ENCODE measurements at regions not wholly inside any gene's neighbourhood (a gene's known extent, or its start where the extent isn't known, plus 50 kb on each side); places are given as distances from the start of the nearest gene placed in this dataset.

DNA sequence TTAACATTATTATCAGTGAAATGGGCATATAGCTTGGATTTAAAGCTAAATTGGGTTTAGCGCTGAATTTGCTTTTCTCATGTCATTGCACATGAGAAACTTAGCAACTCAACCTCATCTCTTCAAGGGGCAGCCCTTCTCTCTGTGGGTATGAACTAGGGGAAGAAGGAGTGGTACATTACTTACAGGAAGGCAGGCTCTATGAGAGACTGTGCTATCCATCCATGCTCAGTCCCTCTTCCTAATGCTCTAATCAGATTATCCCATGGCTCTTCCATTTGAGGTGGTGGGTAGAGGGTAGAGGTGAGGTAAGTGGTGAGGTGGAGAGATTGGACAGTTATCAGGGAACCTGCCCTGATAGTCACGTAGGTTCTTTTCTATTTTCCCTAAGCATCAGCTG is 343.7 kb upstream of the NOVA1 start:
- H3K27me3 Mint-ChIP-seq: no peaks in the 10 kb centered on the region
- WGBS (ENCODE audit: insufficient coverage): 88% methylated on average over 1 of the region's 2 CpGs
- no peaks in the 10 kb centered on the region for H3K9me3 ChIP-seq (ENCODE audit: control extremely low read depth in 1 of 3, control insufficient read depth in 2 of 3, insufficient read depth in 1 of 3, low read length in 2 of 3)

DNA sequence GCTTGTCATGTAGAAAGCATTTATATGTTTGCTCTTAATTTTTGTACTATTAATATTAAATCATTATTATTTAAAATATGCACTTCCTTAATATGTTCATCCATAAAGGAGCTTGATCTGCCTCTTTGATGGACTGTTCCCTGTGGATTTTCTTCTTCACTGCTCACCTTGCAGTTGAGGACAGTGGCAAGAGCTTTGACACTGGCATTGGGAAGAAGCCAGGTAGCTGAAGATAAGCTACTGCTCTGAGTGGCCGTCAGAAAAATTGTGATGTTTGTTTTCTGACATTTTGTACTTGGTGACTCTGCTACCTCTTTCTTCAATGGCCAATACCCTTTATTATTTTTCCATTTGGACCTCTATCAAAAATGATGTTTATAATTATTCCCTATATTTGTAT is 349.4 kb upstream of the NOVA1 start:
- POLR2A ChIA-PET: no interaction called here
- Histone ChIP-seq H2AFZ (ENCODE audit: insufficient read depth, low read depth, low read length, poor library complexity, severe bottlenecking) (no peak overlapping the region), H3K4me2 (replicated peaks; ENCODE audit: low read depth, low read length, poor library complexity, severe bottlenecking) (no peak overlapping the region), H3K4me1 (ENCODE audit: control insufficient read depth in 2 of 2, insufficient read depth in 2 of 2, low read length in 2 of 2) (no peaks in the 10 kb centered on the region), H3K4me3 (ENCODE audit: control extremely low read depth in 1 of 5, extremely low read depth in 1 of 5, insufficient read depth in 1 of 5, low read depth in 2 of 5, low read length in 4 of 5) (no peak overlapping the region), H3K9me3 (ENCODE audit: control extremely low read depth in 1 of 3, control insufficient read depth in 2 of 3, insufficient read depth in 1 of 3, low read length in 2 of 3) (peaks cover 0 to 1% (median 0%) of the 10 kb centered on the region in 3 donors), H3K79me2 (ENCODE audit: control insufficient read depth, insufficient read depth, low read length) (no peaks in the 10 kb centered on the region), H3K36me3 (replicated peaks in 1 of 2; ENCODE audit: control extremely low read depth in 1 of 2, control insufficient read depth in 1 of 2, extremely low read depth in 1 of 2, insufficient read depth in 2 of 2, low read length in 1 of 2) (no peaks in the 10 kb centered on the region), H4K20me1 (ENCODE audit: control insufficient read depth, insufficient read depth, low read length, poor library complexity, severe bottlenecking) (no peaks in the 10 kb centered on the region), H3K9ac (ENCODE audit: low read length) (no peak overlapping the region), H3K27me3 (replicated peaks in 1 of 4; ENCODE audit: control extremely low read depth in 1 of 4, control insufficient read depth in 3 of 4, insufficient read depth in 4 of 4, low read length in 3 of 4) (no peaks in the 10 kb centered on the region), H3K27ac (ENCODE audit: low read length in 2 of 2) (no peak overlapping the region)
- CTCF ChIA-PET: no interaction called here
- DNase-seq (no peak), ATAC-seq (ENCODE audit: low read depth) (no peak)
- H3K9me3 Mint-ChIP-seq (ENCODE audit: insufficient read depth): no peaks in the 10 kb centered on the region
- no peaks in the 10 kb centered on the region for H3K4me1 Mint-ChIP-seq
- H3K4me3 Mint-ChIP-seq: no peak overlapping the region
- no peaks in the 10 kb centered on the region for H3K27me3 Mint-ChIP-seq
- WGBS (ENCODE audit: insufficient coverage): no CpG with 5 or more reads among the region's 1 CpG
- H3K27ac Mint-ChIP-seq: no peak overlapping the region
- TF ChIP-seq, protein P1, sequence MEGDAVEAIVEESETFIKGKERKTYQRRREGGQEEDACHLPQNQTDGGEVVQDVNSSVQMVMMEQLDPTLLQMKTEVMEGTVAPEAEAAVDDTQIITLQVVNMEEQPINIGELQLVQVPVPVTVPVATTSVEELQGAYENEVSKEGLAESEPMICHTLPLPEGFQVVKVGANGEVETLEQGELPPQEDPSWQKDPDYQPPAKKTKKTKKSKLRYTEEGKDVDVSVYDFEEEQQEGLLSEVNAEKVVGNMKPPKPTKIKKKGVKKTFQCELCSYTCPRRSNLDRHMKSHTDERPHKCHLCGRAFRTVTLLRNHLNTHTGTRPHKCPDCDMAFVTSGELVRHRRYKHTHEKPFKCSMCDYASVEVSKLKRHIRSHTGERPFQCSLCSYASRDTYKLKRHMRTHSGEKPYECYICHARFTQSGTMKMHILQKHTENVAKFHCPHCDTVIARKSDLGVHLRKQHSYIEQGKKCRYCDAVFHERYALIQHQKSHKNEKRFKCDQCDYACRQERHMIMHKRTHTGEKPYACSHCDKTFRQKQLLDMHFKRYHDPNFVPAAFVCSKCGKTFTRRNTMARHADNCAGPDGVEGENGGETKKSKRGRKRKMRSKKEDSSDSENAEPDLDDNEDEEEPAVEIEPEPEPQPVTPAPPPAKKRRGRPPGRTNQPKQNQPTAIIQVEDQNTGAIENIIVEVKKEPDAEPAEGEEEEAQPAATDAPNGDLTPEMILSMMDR (IDR thresholded peaks at IDR 0.05): no peak
- TF ChIP-seq EZH2 (IDR thresholded peaks at IDR 0.05; ENCODE audit: borderline replicate concordance, insufficient read depth, low read depth, low read length, poor library complexity, severe bottlenecking): no peak
- intact Hi-C loops (cut with micrococcal nuclease): no loop called here

More for the DNA sequence above, 343.7 kb upstream of the NOVA1 start:
- Histone ChIP-seq H3K4me1 (ENCODE audit: control insufficient read depth in 2 of 2, insufficient read depth in 2 of 2, low read length in 2 of 2) (no peaks in the 10 kb centered on the region), H4K20me1 (ENCODE audit: control insufficient read depth, insufficient read depth, low read length, poor library complexity, severe bottlenecking) (no peaks in the 10 kb centered on the region), H3K4me2 (replicated peaks; ENCODE audit: low read depth, low read length, poor library complexity, severe bottlenecking) (no peak overlapping the region), H3K27me3 (replicated peaks in 1 of 4; ENCODE audit: control extremely low read depth in 1 of 4, control insufficient read depth in 3 of 4, insufficient read depth in 4 of 4, low read length in 3 of 4) (no peaks in the 10 kb centered on the region), H2AFZ (ENCODE audit: insufficient read depth, low read depth, low read length, poor library complexity, severe bottlenecking) (no peak overlapping the region), H3K79me2 (ENCODE audit: control insufficient read depth, insufficient read depth, low read length) (no peaks in the 10 kb centered on the region), H3K9ac (ENCODE audit: low read length) (no peak overlapping the region), H3K4me3 (ENCODE audit: control extremely low read depth in 1 of 5, extremely low read depth in 1 of 5, insufficient read depth in 1 of 5, low read depth in 2 of 5, low read length in 4 of 5) (no peak overlapping the region), H3K36me3 (replicated peaks in 1 of 2; ENCODE audit: control extremely low read depth in 1 of 2, control insufficient read depth in 1 of 2, extremely low read depth in 1 of 2, insufficient read depth in 2 of 2, low read length in 1 of 2) (no peaks in the 10 kb centered on the region), H3K27ac (ENCODE audit: low read length in 2 of 2) (no peak overlapping the region)
- CTCF ChIA-PET: no interaction called here
- no peak for DNase-seq
- Mint-ChIP-seq H3K27ac (no peak overlapping the region), H3K4me1 (no peaks in the 10 kb centered on the region), H3K9me3 (ENCODE audit: insufficient read depth) (no peaks in the 10 kb centered on the region), H3K4me3 (no peak overlapping the region)
- no peak for ATAC-seq (ENCODE audit: low read depth)
- POLR2A ChIA-PET: no interaction called here
- intact Hi-C loops (cut with micrococcal nuclease): no loop called here
- TF ChIP-seq EZH2 (IDR thresholded peaks at IDR 0.05; ENCODE audit: borderline replicate concordance, insufficient read depth, low read depth, low read length, poor library complexity, severe bottlenecking): no peak
- TF ChIP-seq, protein P1 (IDR thresholded peaks at IDR 0.05): no peak
